GM12878 (cell line): ENCODE measurements at regions not wholly inside any gene's neighbourhood (a gene's known extent, or its start where the extent isn't known, plus 50 kb on each side); places are given as distances from the start of the nearest gene placed in this dataset.

ENCODE experiments used
- ATAC-seq: fragments of 200-7000 bp; cut with Tn5 transposase; 3 replicates; pipeline ENCODE4 v1.9.1; 2020; ENCODE audit warnings: mild to moderate bottlenecking, moderate library complexity
- BruUV-seq: library from RNA; stranded (reverse); fragments of 400-500 nt; replicated peaks from 2 replicates; lab custom pipeline; 2021; lab: Mats Ljungman, UMichigan
- CTCF ChIA-PET: fragments of 300-600 bp; sonication (Branson Sonifier 250); formaldehyde crosslinking; extraction: SDS; loops from one replicate; lab custom pipeline; 2021; ENCODE audit warnings: inconsistent platforms; lab: Yijun Ruan, JAX
- POLR2A ChIA-PET: fragments of 350-600 bp; formaldehyde crosslinking; extraction: SDS; loops from one replicate; lab custom pipeline; 2021; ENCODE audit warnings: inconsistent platforms; lab: Charles Lee
- RAD21 ChIA-PET: fragments of 300-600 bp; sonication (Branson Sonifier 250); formaldehyde crosslinking; loops from one replicate; lab custom pipeline; 2023; ENCODE audit warnings: antibody characterized with exemption; ENCODE audit not compliant: unreplicated experiment; lab: Charles Lee
- SMC1A ChIA-PET: fragments of 300-600 bp; sonication (Branson Sonifier 250); formaldehyde crosslinking; loops from one replicate; lab custom pipeline; 2023; ENCODE audit not compliant: unreplicated experiment, uncharacterized antibody; lab: Charles Lee
- DNase-seq: peaks from one replicate; pipeline ENCODE4 v3.0.0-alpha.2; 2011; ENCODE audit warnings: low read depth, low spot score
- FAIRE-seq: peaks from 3 replicates; lab custom pipeline; 2011; peaks lifted over from hg19 to GRCh38; lab: Jason Lieb, UNC
- H2AFZ ChIP-seq: 2 replicates; pipeline ENCODE4 v1.6.0; 2011; ENCODE audit warnings: low read depth, low read length, control low read depth; ENCODE audit not compliant: control insufficient read depth
- H3K27ac ChIP-seq: 2 replicates; pipeline ENCODE4 v1.5.1; 2011; ENCODE audit warnings: control low read depth; ENCODE audit not compliant: control insufficient read depth, insufficient read depth
- H3K27me3 ChIP-seq, 2 experiments: replicated peaks in 1 of 2; 2 replicates each; pipeline versions ENCODE4 v1.6.0 to v1.6.1; 2011; ENCODE audit warnings: low read length in 1 of 2; ENCODE audit not compliant: control insufficient read depth in 2 of 2, insufficient read depth in 2 of 2
- H3K36me3 ChIP-seq, 2 experiments: 2 replicates each; pipeline ENCODE4 v1.5.1; 2011; ENCODE audit warnings: low read length in 1 of 2; ENCODE audit not compliant: control insufficient read depth in 2 of 2, insufficient read depth in 2 of 2
- H3K4me1 ChIP-seq: 2 replicates; pipeline ENCODE4 v1.6.1; 2011; ENCODE audit warnings: mild to moderate bottlenecking, low read length, moderate library complexity, mixed read lengths; ENCODE audit not compliant: control insufficient read depth, insufficient read depth
- H3K4me2 ChIP-seq: 2 replicates; pipeline ENCODE4 v1.6.0; 2011; ENCODE audit warnings: control low read depth; ENCODE audit not compliant: control insufficient read depth, insufficient read depth
- H3K4me3 ChIP-seq: fragments of 200-600 bp; sonication (generic); 2 replicates; pipeline ENCODE4 v1.5.1; 2016
- H3K79me2 ChIP-seq: 2 replicates; pipeline ENCODE4 v1.6.0; 2011; ENCODE audit warnings: low read length; ENCODE audit not compliant: control insufficient read depth, insufficient read depth
- H3K9ac ChIP-seq: 2 replicates; pipeline ENCODE4 v1.8.0; 2011; ENCODE audit warnings: low read length, control low read depth, mixed read lengths; ENCODE audit not compliant: control insufficient read depth, insufficient read depth
- H3K9me3 ChIP-seq: replicated peaks from 3 replicates; pipeline ENCODE4 v1.5.1; 2011; ENCODE audit warnings: mild to moderate bottlenecking, low read length; ENCODE audit not compliant: control insufficient read depth, insufficient read depth
- H4K20me1 ChIP-seq: 2 replicates; pipeline ENCODE4 v1.6.0; 2011; ENCODE audit not compliant: control insufficient read depth, insufficient read depth
- ATF2 ChIP-seq: IDR thresholded peaks from 2 replicates; pipeline ENCODE4 v1.6.1; 2012; ENCODE audit warnings: low read length, inconsistent platforms
- CREB1 ChIP-seq: IDR thresholded peaks from 2 replicates; pipeline ENCODE4 v1.6.1; 2012; ENCODE audit warnings: low read depth, mild to moderate bottlenecking, inconsistent platforms
- CUX1 ChIP-seq: IDR thresholded peaks from 2 replicates; pipeline ENCODE4 v1.6.1; 2012; ENCODE audit warnings: improper control_type of control experiment, low read depth, low read length; ENCODE audit not compliant: insufficient replicate concordance
- ESRRA ChIP-seq: IDR thresholded peaks from 2 replicates; pipeline ENCODE4 v1.6.1; 2012; ENCODE audit warnings: mild to moderate bottlenecking, low read length, improper control_type of control experiment
- FOXK2 ChIP-seq: fragments of 450-650 bp; IDR thresholded peaks from 2 replicates; pipeline ENCODE4 v1.6.1; 2017; ENCODE audit warnings: mild to moderate bottlenecking, moderate library complexity
- HDAC6 ChIP-seq: fragments of 200-600 bp; sonication (generic); IDR thresholded peaks from one replicate; pipeline ENCODE4 v1.8.0; 2017; ENCODE audit warnings: antibody characterized with exemption; ENCODE audit not compliant: unreplicated experiment
- JUNB ChIP-seq: IDR thresholded peaks from 2 replicates; pipeline ENCODE4 v1.6.1; 2016; ENCODE audit warnings: antibody characterized with exemption, mild to moderate bottlenecking
- MEF2A ChIP-seq: IDR thresholded peaks from 2 replicates; pipeline ENCODE4 v1.6.1; 2011; ENCODE audit warnings: low read depth, mild to moderate bottlenecking, low read length, moderate library complexity; ENCODE audit not compliant: insufficient read depth
- NFYB ChIP-seq: IDR thresholded peaks from 2 replicates; pipeline ENCODE4 v1.6.1; 2011; ENCODE audit warnings: low read depth, mild to moderate bottlenecking, low read length, improper control_type of control experiment, moderate library complexity; ENCODE audit not compliant: insufficient read depth
- NR2C2 ChIP-seq: IDR thresholded peaks from 2 replicates; pipeline ENCODE4 v1.6.1; 2011; ENCODE audit warnings: borderline replicate concordance, low read depth; ENCODE audit not compliant: control insufficient read depth, insufficient read length
- RAD21 ChIP-seq: IDR thresholded peaks from 2 replicates; pipeline ENCODE4 v1.6.1; 2011; ENCODE audit warnings: mild to moderate bottlenecking, low read depth, low read length, moderate library complexity; ENCODE audit not compliant: insufficient read depth
- REST ChIP-seq: IDR thresholded peaks from 2 replicates; pipeline ENCODE4 v1.6.1; 2012; ENCODE audit warnings: mild to moderate bottlenecking, low read depth, low read length
- SUZ12 ChIP-seq: fragments of 200-600 bp; sonication (generic); IDR thresholded peaks from one replicate; pipeline ENCODE4 v1.6.1; 2018; ENCODE audit warnings: antibody characterized with exemption, mild to moderate bottlenecking; ENCODE audit not compliant: unreplicated experiment
- TBL1XR1 ChIP-seq: IDR thresholded peaks from 2 replicates; pipeline ENCODE4 v1.6.1; 2012; ENCODE audit warnings: low read depth, low read length, improper control_type of control experiment
- WGBS: methylation state at CpG from one replicate; pipeline ENCODE4 v1.1.6; 2016; ENCODE audit warnings: low lambda C conversion rate; ENCODE audit not compliant: insufficient replicate concordance, insufficient coverage; ENCODE audit errors: missing lambda C conversion rate; 5-methylcytosine and 5-hydroxymethylcytosine counted together
- in situ Hi-C: fragments of 300-500 bp; cut with MboI; formaldehyde crosslinking; loops from 9 replicates; pipeline ENCODE4 v1.14.3; 2018; ENCODE audit warnings: mixed read lengths
- intact Hi-C: fragments of 100-400 bp; cut with micrococcal nuclease; formaldehyde crosslinking; loops from one replicate; pipeline ENCODE4 v1.14.2; 2022; ENCODE audit not compliant: unreplicated experiment

- TF ChIP-seq NR2C2 (no peak), HDAC6 (no peak), NFYB (no peak), TBL1XR1 (no peak), RAD21 (no peak), SUZ12 (no peak), REST (no peak), MEF2A (no peak)
Observed at GRCh38 chr13:104976986-104977385, 1558.5 kb downstream of the EFNB2 start (continued).

- WGBS, result 11% methylated on average over 4 of the region's 4 CpGs
- no peak for TF ChIP-seq CREB1
- no peak for TF ChIP-seq ESRRA
- TF ChIP-seq ATF2, result peak; percentile 74; the same call in 1 of the 2 replicates
- no peak for TF ChIP-seq CUX1
- peak; percentile 15; the same call in 1 of the 2 replicates for TF ChIP-seq RAD21
- no peak for TF ChIP-seq FOXK2
- peak; percentile 15; the same call in 1 of the 2 replicates for TF ChIP-seq JUNB
Observed at GRCh38 chr13:104975272-104975671, 1560.2 kb downstream of the EFNB2 start.

More at GRCh38 chr13:104975272-104975671, 1560.2 kb downstream of the EFNB2 start:
- intact Hi-C loops, result loop anchor here (5.0 kb wide), 1 partner anchor 162 kb away; no protein-coding TSS in a partner anchor
- peak overlapping the region; percentile 49 for H3K4me2 ChIP-seq
- no TSS peak for BruUV-seq
- POLR2A ChIA-PET, result no interaction called here
- CTCF ChIA-PET, result no interaction called here
- H3K36me3 ChIP-seq, result no peaks in the 10 kb centered on the region
- DNase-seq, result no peak
- H3K79me2 ChIP-seq, result no peaks in the 10 kb centered on the region
- H4K20me1 ChIP-seq, result no peaks in the 10 kb centered on the region
- in situ Hi-C loops, result loop anchor here (25.0 kb wide), 1 partner anchor 1562 kb away; the partner anchor contains the start of gene EFNB2
- SMC1A ChIA-PET, result no interaction called here
- H2AFZ ChIP-seq, result peak overlapping the region; percentile 73
- peak; percentile 68 for FAIRE-seq
- no peaks in the 10 kb centered on the region for H3K27me3 ChIP-seq
- no peak overlapping the region for H3K9ac ChIP-seq
- peaks cover 15% of the 10 kb centered on the region for H3K4me1 ChIP-seq
- no peak overlapping the region for H3K4me3 ChIP-seq
- peak overlapping the region; percentile 63 for H3K27ac ChIP-seq
- H3K9me3 ChIP-seq, result peaks cover 3% of the 10 kb centered on the region
- ATAC-seq, result peak; percentile 78
- RAD21 ChIA-PET, result no interaction called here
